GM12875 (cell line): ENCODE measurements at regions not wholly inside any gene's neighbourhood (a gene's known extent, or its start where the extent isn't known, plus 50 kb on each side); places are given as distances from the start of the nearest gene placed in this dataset.

Source experiments
- H3K4me3 ChIP-seq: one replicate; pipeline ENCODE4 v1.5.1; 2011; ENCODE audit warnings: low read depth, low read length, control low read depth
- TF ChIP-seq, protein P1 (sequence below): IDR thresholded peaks from 2 replicates; pipeline ENCODE4 v1.5.1; 2011; ENCODE audit warnings: low read depth, mild to moderate bottlenecking, control low read depth, inconsistent platforms, low read length, moderate library complexity, borderline replicate concordance; ENCODE audit not compliant: insufficient read depth

DNA sequence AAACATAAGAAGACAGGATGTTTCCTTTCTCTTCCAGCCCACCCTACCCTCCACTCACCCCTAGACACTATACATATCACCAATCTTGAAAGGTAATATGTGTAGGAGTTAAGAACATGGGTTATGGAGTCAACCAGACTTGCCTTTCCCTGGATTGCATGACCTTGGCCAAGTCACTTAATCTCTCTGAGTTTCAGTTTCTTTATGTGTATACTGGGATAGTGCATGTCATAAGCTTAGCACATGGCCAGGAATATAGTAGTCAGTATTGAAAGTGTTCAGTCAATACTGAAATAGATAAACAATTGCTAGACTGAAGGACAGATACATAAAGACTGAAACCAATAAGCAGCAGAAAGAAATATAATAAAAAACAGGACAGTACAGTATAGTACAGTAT, 283.2 kb upstream of the STT3B start:
- H3K4me3 ChIP-seq: no peak overlapping the region

DNA sequence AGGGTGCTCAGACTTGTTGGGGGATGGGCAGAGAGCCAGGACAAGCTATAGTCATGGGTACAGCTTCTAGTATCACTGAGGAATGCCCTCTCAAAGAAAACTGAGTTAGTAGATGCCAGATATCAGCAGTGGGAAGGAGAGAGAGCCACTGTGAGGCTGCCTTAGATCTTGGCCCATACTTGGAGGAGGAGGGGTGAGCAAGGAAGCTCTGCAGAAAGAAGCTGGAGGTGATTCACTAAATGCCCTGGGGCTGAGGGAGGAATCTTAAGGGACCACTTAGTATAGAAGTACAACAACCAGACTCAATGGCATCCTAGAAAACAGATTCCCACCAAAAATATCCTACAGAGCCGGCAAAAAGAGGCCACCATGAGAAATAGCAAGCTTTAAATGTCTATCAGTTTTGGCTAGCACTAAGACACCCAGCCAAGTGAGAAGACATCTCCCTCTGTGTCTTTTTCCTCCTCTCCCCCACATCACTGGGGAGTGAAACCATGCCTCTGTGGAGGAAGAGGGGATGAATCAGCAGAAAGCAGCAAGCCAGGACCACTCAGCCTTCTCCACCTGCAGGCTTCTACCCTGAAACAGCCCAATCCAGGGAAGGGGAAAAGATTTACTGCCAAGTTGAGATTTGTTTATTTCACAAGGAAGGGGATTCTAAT, 282.5 kb upstream of the STT3B start:
- H3K4me3 ChIP-seq: no peak overlapping the region
- TF ChIP-seq, protein P1, sequence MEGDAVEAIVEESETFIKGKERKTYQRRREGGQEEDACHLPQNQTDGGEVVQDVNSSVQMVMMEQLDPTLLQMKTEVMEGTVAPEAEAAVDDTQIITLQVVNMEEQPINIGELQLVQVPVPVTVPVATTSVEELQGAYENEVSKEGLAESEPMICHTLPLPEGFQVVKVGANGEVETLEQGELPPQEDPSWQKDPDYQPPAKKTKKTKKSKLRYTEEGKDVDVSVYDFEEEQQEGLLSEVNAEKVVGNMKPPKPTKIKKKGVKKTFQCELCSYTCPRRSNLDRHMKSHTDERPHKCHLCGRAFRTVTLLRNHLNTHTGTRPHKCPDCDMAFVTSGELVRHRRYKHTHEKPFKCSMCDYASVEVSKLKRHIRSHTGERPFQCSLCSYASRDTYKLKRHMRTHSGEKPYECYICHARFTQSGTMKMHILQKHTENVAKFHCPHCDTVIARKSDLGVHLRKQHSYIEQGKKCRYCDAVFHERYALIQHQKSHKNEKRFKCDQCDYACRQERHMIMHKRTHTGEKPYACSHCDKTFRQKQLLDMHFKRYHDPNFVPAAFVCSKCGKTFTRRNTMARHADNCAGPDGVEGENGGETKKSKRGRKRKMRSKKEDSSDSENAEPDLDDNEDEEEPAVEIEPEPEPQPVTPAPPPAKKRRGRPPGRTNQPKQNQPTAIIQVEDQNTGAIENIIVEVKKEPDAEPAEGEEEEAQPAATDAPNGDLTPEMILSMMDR: no peak

More for the DNA sequence above, 283.2 kb upstream of the STT3B start:
- TF ChIP-seq, protein P1: no peak

DNA sequence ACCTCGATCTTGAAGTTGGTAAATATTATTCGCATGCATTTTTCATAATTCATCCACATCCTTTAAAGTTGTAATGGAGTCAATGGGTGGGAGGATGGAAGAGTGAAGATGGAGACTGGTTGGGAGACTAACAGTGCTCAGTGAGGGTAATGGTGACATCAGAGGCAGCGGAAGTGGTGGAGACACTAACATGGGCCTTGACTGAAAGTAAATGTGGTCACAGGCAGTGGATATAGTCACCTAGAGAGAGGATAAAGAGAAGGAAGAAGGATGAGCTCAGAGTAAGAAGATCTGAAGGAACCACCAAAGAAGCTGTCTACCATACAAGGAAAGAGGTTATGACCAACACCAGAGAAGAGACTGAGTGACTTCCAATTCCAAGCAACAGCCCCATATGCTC, 281.6 kb upstream of the STT3B start:
- H3K4me3 ChIP-seq: no peak overlapping the region
- TF ChIP-seq, protein P1: no peak

DNA sequence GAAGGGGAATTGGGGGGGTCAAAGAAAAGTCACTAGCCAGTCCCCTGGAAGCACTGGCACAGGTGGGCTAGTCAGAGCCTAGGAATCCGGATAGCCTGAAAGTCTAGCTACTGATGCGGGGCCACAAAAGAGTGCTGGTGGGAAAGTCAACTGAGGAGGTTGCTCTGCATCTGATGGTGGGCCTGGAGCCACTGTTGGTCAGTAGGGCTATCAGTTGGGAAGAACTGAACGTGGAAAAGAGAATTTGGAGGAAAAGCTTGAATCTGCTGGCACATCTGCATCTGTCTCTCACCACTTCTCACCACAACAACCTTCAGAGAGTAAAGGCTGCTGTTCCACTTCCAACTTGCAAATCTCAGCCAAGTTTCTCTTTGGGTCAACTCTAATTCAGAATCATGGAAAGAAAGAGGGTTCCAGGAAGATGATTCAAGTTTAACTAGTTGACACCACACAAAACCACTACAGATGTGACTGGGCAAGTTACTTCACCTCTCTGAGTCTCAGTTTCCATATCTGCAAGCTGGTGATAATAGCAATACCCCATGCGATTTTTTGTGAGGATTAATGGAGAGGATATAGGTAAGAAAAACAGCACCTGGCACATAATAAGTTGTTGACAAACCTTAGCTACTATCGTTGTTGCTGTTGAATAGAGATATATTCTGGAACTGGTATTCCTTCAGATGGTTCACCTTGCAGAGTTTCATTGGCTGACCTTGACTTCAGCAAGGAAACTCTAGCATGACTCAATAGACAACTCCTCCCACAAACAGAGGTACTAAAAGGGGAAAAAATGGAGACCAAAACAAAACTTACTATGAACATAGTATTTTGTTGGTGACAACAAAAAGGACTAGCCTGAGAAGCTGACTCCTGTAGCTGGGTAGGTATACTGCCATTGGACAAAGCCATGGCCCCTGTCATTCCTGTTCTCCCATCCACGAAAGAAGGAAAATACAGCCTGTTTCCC, 280.2 kb upstream of the STT3B start:
- TF ChIP-seq, protein P1: no peak
- no peak overlapping the region for H3K4me3 ChIP-seq

DNA sequence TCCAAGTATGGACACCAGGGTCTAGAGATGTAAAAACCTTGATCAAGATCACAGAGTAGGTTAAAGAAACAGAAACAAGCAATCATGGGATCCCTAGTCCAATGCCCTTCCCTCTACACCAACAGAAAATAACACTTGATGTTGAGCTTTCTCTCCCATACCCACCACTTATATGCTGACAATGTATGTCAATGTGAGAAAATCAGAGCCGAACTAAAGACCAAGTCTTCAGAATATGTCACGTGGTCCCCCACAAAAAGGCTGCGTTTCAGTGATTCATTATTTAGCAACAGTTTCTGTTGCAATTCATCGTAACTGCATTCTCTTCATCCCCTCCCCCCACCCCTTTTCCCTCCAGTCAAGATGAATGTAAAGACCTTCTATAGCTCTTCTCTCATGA, 278.9 kb upstream of the STT3B start:
- TF ChIP-seq, protein P1: no peak
- no peak overlapping the region for H3K4me3 ChIP-seq

DNA sequence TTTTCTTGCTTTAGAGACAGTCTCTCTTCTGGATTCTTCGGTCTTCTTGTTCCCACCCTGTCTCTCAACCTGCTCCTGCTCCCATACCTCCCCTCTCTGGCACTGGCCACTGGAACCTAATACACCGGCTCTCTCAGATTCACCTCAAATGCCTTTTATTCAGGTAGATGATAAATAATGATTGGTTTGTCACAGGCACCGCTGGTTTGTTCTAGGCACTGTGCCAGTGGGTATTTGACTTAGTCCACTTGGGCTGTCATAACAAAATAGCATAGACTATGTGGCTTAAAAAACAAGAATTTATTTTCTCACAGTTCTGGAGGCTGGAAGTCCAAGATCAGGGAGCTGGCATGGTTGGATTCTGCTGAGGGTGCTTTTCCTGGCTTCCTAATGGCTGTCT, 278.2 kb upstream of the STT3B start:
- TF ChIP-seq, protein P1: no peak
- H3K4me3 ChIP-seq: no peak overlapping the region
